ENCODE measurements at regions not wholly inside any gene's neighbourhood (a gene's known extent, or its start where the extent isn't known, plus 50 kb on each side); places are given as distances from the start of the nearest gene placed in this dataset.

GRCh38 chr17:77707546-77707945 is 251.0 kb upstream of the TNRC6C start:
- TF ChIP-seq CTCF (conservative IDR thresholded peaks at IDR 0.05 in 1 of 2, IDR thresholded peaks at IDR 0.05 in 1 of 2; ENCODE audit: low read depth in 1 of 2, low read length in 2 of 2) (no peak), EZH2 (IDR thresholded peaks at IDR 0.05; ENCODE audit: low read length, missing control alignments) (no peak)
